K562 (cell line): ENCODE measurements at regions not wholly inside any gene's neighbourhood (a gene's known extent, or its start where the extent isn't known, plus 50 kb on each side); places are given as distances from the start of the nearest gene placed in this dataset.

Source experiments
- ATAC-seq: fragments of 200-7000 bp; cut with Tn5 transposase; 3 replicates; pipeline ENCODE4 v1.9.1; 2020; ENCODE audit warnings: moderate library complexity
- BruUV-seq: library from RNA; stranded (reverse); fragments of 400-500 nt; replicated peaks from 2 replicates; lab custom pipeline; 2021; lab: Mats Ljungman, UMichigan
- CTCF ChIA-PET: fragments of 300-600 bp; formaldehyde crosslinking; extraction: SDS; loops from one replicate; lab custom pipeline; 2021; ENCODE audit warnings: low intra/inter-chr PET ratio; lab: Yijun Ruan, JAX
- POLR2A ChIA-PET: fragments of 300-600, 350-650 bp; sonication (Branson Sonifier 250); formaldehyde crosslinking; extraction: SDS; loops from one replicate; lab custom pipeline; 2021; ENCODE audit warnings: antibody characterized with exemption, inconsistent platforms; lab: Yijun Ruan, JAX
- DNase-seq, 4 experiments: peaks; one replicate each; pipeline versions ENCODE4 v3.0.0 to v3.0.0-alpha.2; 2011 to 2018; ENCODE audit warnings: low spot score in 3 of 4, mixed read lengths in 3 of 4; ENCODE audit errors: extremely low read depth in 1 of 4
- FAIRE-seq: peaks from 2 replicates; lab custom pipeline; 2011; peaks lifted over from hg19 to GRCh38; lab: Jason Lieb, UNC
- H2AFZ ChIP-seq: 2 replicates; pipeline ENCODE4 v1.6.0; 2011; ENCODE audit warnings: low read depth, low read length, control low read depth, inconsistent platforms
- H3K27ac ChIP-seq: fragments of 200-600 bp; 3 replicates; pipeline ENCODE4 v1.8.0; 2011; ENCODE audit warnings: low read depth, mild to moderate bottlenecking, control low read depth, inconsistent platforms, low read length, moderate library complexity, mixed read lengths; ENCODE audit errors: extremely low read depth
- H3K27me3 ChIP-seq, 2 experiments: fragments of 300-600 bp in 1 of 2; 2 replicates in 1 of 2; 3 replicates in 1 of 2; pipeline versions ENCODE4 v1.6.0 to v1.8.0; 2011; ENCODE audit warnings: inconsistent platforms in 2 of 2, low read length in 2 of 2, mild to moderate bottlenecking in 1 of 2, mixed read lengths in 1 of 2, moderate library complexity in 1 of 2; ENCODE audit not compliant: control insufficient read depth in 2 of 2, insufficient read depth in 2 of 2
- H3K36me3 ChIP-seq: fragments of 300-600 bp; 3 replicates; pipeline ENCODE4 v1.8.0; 2011; ENCODE audit warnings: mild to moderate bottlenecking, low read length, inconsistent platforms; ENCODE audit not compliant: control insufficient read depth, insufficient read depth
- H3K4me1 ChIP-seq, 2 experiments: fragments of 200-600 bp in 1 of 2; replicated peaks in 1 of 2; 2 replicates in 1 of 2; 3 replicates in 1 of 2; pipeline versions ENCODE4 v1.5.1 to v1.8.0; 2011; ENCODE audit warnings: inconsistent platforms in 2 of 2, low read length in 2 of 2, mild to moderate bottlenecking in 1 of 2, mixed read lengths in 1 of 2, moderate library complexity in 1 of 2; ENCODE audit not compliant: control insufficient read depth in 2 of 2, insufficient read depth in 2 of 2
- H3K4me2 ChIP-seq: 2 replicates; pipeline ENCODE4 v1.6.1; 2011; ENCODE audit warnings: low read length, control low read depth, inconsistent platforms, mixed read lengths; ENCODE audit not compliant: insufficient read depth
- H3K4me3 ChIP-seq: fragments of 200-600 bp; sonication (generic), shearing (Covaris generic); 2 replicates; pipeline ENCODE4 v1.5.1; 2016; ENCODE audit warnings: control low read depth, inconsistent platforms
- H3K79me2 ChIP-seq: fragments of 200-600 bp; 3 replicates; pipeline ENCODE4 v1.8.0; 2011; ENCODE audit warnings: low read length, inconsistent platforms; ENCODE audit not compliant: control insufficient read depth, insufficient read depth
- H3K9ac ChIP-seq, 2 experiments: 2 replicates each; pipeline versions ENCODE4 v1.6.0 to v1.6.1; 2011; ENCODE audit warnings: low read depth in 2 of 2, low read length in 2 of 2, control low read depth in 1 of 2, inconsistent platforms in 1 of 2, mild to moderate bottlenecking in 1 of 2, mixed read lengths in 1 of 2; ENCODE audit not compliant: insufficient read depth in 1 of 2
- H3K9me1 ChIP-seq: one replicate; pipeline ENCODE4 v1.6.0; 2011; ENCODE audit warnings: inconsistent platforms, mild to moderate bottlenecking, low read length, moderate library complexity; ENCODE audit not compliant: control insufficient read depth, insufficient read depth
- H3K9me3 ChIP-seq: replicated peaks from 2 replicates; pipeline ENCODE4 v1.5.1; 2011; ENCODE audit warnings: low read depth, low read length, inconsistent platforms; ENCODE audit not compliant: control insufficient read depth, insufficient read depth
- H4K20me1 ChIP-seq: replicated peaks from 2 replicates; pipeline ENCODE4 v1.6.1; 2011; ENCODE audit warnings: low read length, inconsistent platforms, mixed read lengths; ENCODE audit not compliant: control insufficient read depth, insufficient read depth
- ZBED1 ChIP-seq: IDR thresholded peaks from 2 replicates; pipeline ENCODE4 v1.6.1; 2014
- WGBS: fragments of 100-300 bp; shearing (Covaris generic); methylation state at CpG from one replicate; pipeline ENCODE4 v1.1.6; 2016; ENCODE audit warnings: low coverage, mixed read lengths; ENCODE audit not compliant: insufficient coverage; ENCODE audit errors: missing lambda C conversion rate; 5-methylcytosine and 5-hydroxymethylcytosine counted together
- in situ Hi-C: fragments of 300-500 bp; cut with MboI; formaldehyde crosslinking; loops from 4 replicates; pipeline ENCODE4 v1.15.0; 2018; ENCODE audit warnings: inconsistent platforms, mixed read lengths
- intact Hi-C: fragments of 100-400 bp; cut with micrococcal nuclease; formaldehyde crosslinking; loops from 2 replicates; pipeline ENCODE4 v1.14.2; 2022
- TF ChIP-seq, protein P1 (sequence below): fragments of 250-450 bp; sonication (Bioruptor Pico); IDR thresholded peaks from 2 replicates; pipeline ENCODE4 v1.5.0; 2021
- TF ChIP-seq, protein P2 (sequence below), 2 experiments: fragments of 450-650 bp in 1 of 2; IDR thresholded peaks; 2 replicates each; pipeline ENCODE4 v1.6.1; 2011 to 2017; ENCODE audit warnings: low read depth in 2 of 2, antibody characterized with exemption in 1 of 2, borderline replicate concordance in 1 of 2, low read length in 1 of 2, mild to moderate bottlenecking in 1 of 2, mixed read lengths in 1 of 2; ENCODE audit not compliant: control insufficient read depth in 1 of 2

DNA sequence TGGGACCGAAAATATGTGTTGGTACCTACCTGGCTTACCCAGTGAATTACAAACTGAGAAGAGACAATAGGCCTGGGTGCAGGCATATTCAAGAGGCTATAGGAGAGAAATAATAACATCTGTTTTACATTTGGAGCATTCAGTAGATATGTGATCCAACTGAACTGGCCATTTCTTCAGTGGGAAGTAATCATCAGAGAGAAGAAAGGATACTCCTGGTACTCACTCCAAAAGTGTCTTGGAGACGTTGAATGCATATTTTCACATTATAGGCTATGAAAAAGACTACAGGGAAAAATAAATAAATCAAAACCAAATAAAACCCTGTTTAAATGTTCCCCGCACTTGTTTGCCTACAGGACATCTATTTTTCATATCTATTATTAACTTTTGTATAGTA, 1680.3 kb downstream of the REEP3 start:
- 2% methylated on average over 3 of the region's 3 CpGs for WGBS
- ATAC-seq (no peak), DNase-seq (no peak), FAIRE-seq (no peak)
- Histone ChIP-seq H3K36me3 (no peaks in the 10 kb centered on the region), H3K9ac (no peak overlapping the region), H3K4me1 (no peaks in the 10 kb centered on the region), H3K79me2 (no peaks in the 10 kb centered on the region), H3K9me1 (no peaks in the 10 kb centered on the region), H4K20me1 (no peaks in the 10 kb centered on the region), H3K27me3 (no peaks in the 10 kb centered on the region), H3K4me2 (no peak overlapping the region), H3K27ac (no peak overlapping the region), H3K9me3 (no peaks in the 10 kb centered on the region), H3K4me3 (no peak overlapping the region), H2AFZ (no peak overlapping the region)
- intact Hi-C loops (no loop called here), in situ Hi-C loops (no loop called here)
- ChIA-PET POLR2A (no interaction called here), CTCF (interaction anchor here (0.7 kb wide), 1 partner anchor 204 kb away, joined by 4 read pairs; no protein-coding TSS in a partner anchor)
- TF ChIP-seq, protein P1, sequence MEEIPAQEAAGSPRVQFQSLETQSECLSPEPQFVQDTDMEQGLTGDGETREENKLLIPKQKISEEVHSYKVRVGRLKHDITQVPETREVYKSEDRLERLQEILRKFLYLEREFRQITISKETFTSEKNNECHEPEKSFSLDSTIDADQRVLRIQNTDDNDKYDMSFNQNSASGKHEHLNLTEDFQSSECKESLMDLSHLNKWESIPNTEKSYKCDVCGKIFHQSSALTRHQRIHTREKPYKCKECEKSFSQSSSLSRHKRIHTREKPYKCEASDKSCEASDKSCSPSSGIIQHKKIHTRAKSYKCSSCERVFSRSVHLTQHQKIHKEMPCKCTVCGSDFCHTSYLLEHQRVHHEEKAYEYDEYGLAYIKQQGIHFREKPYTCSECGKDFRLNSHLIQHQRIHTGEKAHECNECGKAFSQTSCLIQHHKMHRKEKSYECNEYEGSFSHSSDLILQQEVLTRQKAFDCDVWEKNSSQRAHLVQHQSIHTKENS = no peak
- TF ChIP-seq, protein P2, sequence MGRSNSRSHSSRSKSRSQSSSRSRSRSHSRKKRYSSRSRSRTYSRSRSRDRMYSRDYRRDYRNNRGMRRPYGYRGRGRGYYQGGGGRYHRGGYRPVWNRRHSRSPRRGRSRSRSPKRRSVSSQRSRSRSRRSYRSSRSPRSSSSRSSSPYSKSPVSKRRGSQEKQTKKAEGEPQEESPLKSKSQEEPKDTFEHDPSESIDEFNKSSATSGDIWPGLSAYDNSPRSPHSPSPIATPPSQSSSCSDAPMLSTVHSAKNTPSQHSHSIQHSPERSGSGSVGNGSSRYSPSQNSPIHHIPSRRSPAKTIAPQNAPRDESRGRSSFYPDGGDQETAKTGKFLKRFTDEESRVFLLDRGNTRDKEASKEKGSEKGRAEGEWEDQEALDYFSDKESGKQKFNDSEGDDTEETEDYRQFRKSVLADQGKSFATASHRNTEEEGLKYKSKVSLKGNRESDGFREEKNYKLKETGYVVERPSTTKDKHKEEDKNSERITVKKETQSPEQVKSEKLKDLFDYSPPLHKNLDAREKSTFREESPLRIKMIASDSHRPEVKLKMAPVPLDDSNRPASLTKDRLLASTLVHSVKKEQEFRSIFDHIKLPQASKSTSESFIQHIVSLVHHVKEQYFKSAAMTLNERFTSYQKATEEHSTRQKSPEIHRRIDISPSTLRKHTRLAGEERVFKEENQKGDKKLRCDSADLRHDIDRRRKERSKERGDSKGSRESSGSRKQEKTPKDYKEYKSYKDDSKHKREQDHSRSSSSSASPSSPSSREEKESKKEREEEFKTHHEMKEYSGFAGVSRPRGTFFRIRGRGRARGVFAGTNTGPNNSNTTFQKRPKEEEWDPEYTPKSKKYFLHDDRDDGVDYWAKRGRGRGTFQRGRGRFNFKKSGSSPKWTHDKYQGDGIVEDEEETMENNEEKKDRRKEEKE (IDR thresholded peaks at IDR 0.05; ENCODE audit: borderline replicate concordance in 1 of 2, control insufficient read depth in 1 of 2, low read depth in 2 of 2, low read length in 1 of 2) = no peak
- no peak for TF ChIP-seq ZBED1
- no TSS peak for BruUV-seq
